AG10803 (cell line): ENCODE measurements at regions not wholly inside any gene's neighbourhood (a gene's known extent, or its start where the extent isn't known, plus 50 kb on each side); places are given as distances from the start of the nearest gene placed in this dataset.

ENCODE experiments used
- DNase-seq: peaks from one replicate; pipeline ENCODE4 v3.0.0; 2010; ENCODE audit warnings: low read depth
- H3K4me3 ChIP-seq: 2 replicates; pipeline ENCODE4 v1.5.1; 2011; ENCODE audit warnings: mild to moderate bottlenecking, low read length, control low read depth
- TF ChIP-seq, protein P1 (sequence below): conservative IDR thresholded peaks from 2 replicates; pipeline ENCODE4 v1.5.1; 2011; ENCODE audit warnings: mild to moderate bottlenecking, low read length, control low read depth, inconsistent platforms

DNA sequence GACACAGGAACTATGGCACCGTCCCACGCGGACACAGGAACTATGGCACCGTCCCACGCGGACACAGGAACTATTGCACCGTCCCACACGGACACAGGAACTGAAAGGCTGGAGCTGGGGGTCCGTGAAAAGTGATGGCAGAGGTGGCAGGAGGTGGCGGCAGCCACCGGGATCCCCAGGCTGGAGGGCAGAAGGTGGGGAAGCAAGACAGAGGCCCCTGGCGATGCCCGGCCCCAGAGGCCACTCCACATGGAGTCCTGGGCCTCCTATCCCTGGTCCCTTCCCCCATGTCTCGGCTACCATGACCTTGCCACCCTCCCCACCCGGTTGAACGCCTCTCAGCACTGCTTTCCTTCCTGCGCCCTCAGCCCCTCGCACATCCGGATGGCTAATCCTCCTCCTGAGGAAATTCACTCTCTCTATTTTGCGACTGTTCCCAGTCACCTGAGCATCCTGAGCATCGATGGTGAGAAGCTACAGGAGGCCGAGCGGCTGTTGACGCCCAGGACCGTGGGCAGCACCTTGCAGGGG lies 181.4 kb downstream of the TMEM18 start:
- TF ChIP-seq, protein P1, sequence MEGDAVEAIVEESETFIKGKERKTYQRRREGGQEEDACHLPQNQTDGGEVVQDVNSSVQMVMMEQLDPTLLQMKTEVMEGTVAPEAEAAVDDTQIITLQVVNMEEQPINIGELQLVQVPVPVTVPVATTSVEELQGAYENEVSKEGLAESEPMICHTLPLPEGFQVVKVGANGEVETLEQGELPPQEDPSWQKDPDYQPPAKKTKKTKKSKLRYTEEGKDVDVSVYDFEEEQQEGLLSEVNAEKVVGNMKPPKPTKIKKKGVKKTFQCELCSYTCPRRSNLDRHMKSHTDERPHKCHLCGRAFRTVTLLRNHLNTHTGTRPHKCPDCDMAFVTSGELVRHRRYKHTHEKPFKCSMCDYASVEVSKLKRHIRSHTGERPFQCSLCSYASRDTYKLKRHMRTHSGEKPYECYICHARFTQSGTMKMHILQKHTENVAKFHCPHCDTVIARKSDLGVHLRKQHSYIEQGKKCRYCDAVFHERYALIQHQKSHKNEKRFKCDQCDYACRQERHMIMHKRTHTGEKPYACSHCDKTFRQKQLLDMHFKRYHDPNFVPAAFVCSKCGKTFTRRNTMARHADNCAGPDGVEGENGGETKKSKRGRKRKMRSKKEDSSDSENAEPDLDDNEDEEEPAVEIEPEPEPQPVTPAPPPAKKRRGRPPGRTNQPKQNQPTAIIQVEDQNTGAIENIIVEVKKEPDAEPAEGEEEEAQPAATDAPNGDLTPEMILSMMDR: no peak
- DNase-seq: no peak
- H3K4me3 ChIP-seq: no peak overlapping the region

GRCh38 chr2:494853-495252 lies 182.4 kb downstream of the TMEM18 start:
- no peak for DNase-seq
- TF ChIP-seq, protein P1: no peak
- no peak overlapping the region for H3K4me3 ChIP-seq

GRCh38 chr2:493228-493627 lies 184.0 kb downstream of the TMEM18 start:
- TF ChIP-seq, protein P1: no peak

GRCh38 chr2:492178-492577 lies 185.0 kb downstream of the TMEM18 start:
- no peak for DNase-seq
- H3K4me3 ChIP-seq: no peak overlapping the region
- TF ChIP-seq, protein P1: no peak

More at GRCh38 chr2:493228-493627, 184.0 kb downstream of the TMEM18 start:
- no peak overlapping the region for H3K4me3 ChIP-seq
- DNase-seq: no peak

GRCh38 chr2:489838-490237 lies 187.4 kb downstream of the TMEM18 start:
- DNase-seq: no peak
- TF ChIP-seq, protein P1: no peak
- H3K4me3 ChIP-seq: no peak overlapping the region

- no peak overlapping the region for H3K4me3 ChIP-seq
- TF ChIP-seq, protein P1: no peak
- DNase-seq: no peak
These were observed 188.1 kb downstream of the TMEM18 start for GRCh38 chr2:489084-489483.

- TF ChIP-seq, protein P1: no peak
- no peak overlapping the region for H3K4me3 ChIP-seq
- DNase-seq: no peak
These were observed 189.8 kb downstream of the TMEM18 start for GRCh38 chr2:487186-488079.
